Neural crest cell (in vitro differentiated cells): ENCODE measurements at regions not wholly inside any gene's neighbourhood (a gene's known extent, or its start where the extent isn't known, plus 50 kb on each side); places are given as distances from the start of the nearest gene placed in this dataset.

Experiments
- DNase-seq: peaks from one replicate; pipeline ENCODE4 v3.0.0; 2021; ENCODE audit warnings: low read depth, mixed read lengths, low spot score
- H3K27ac Mint-ChIP-seq: one replicate; pipeline ENCODE4 v1.8.0; 2021; ENCODE audit warnings: mild to moderate bottlenecking, mixed read lengths; ENCODE audit not compliant: unreplicated experiment
- H3K27me3 Mint-ChIP-seq: 2 replicates; pipeline ENCODE4 v1.8.0; 2021; ENCODE audit warnings: low read depth, mild to moderate bottlenecking, mixed read lengths
- H3K36me3 Mint-ChIP-seq: 2 replicates; pipeline ENCODE4 v1.8.0; 2021; ENCODE audit warnings: low read depth, mild to moderate bottlenecking, mixed read lengths
- H3K4me1 Mint-ChIP-seq: 2 replicates; pipeline ENCODE4 v1.8.0; 2021; ENCODE audit warnings: mixed read lengths
- H3K4me3 Mint-ChIP-seq: one replicate; pipeline ENCODE4 v1.8.0; 2021; ENCODE audit warnings: mild to moderate bottlenecking, mixed read lengths
- H3K9me3 Mint-ChIP-seq: 2 replicates; pipeline ENCODE4 v1.8.0; 2021; ENCODE audit warnings: mixed read lengths
- CTCF ChIP-seq: fragments of 200-600 bp; sonication (generic); conservative IDR thresholded peaks from 2 replicates; pipeline ENCODE4 v1.5.0; 2021; ENCODE audit warnings: antibody characterized with exemption, mild to moderate bottlenecking

GRCh38 chr10:30127120-30127541 lies 67.7 kb upstream of the JCAD start:
- Mint-ChIP-seq H3K9me3 (no peaks in the 10 kb centered on the region), H3K4me3 (no peak overlapping the region), H3K27ac (no peak overlapping the region), H3K27me3 (no peaks in the 10 kb centered on the region), H3K4me1 (no peaks in the 10 kb centered on the region), H3K36me3 (no peaks in the 10 kb centered on the region)
- no peak for TF ChIP-seq CTCF
- no peak for DNase-seq

GRCh38 chr10:30125496-30125895 lies 66.1 kb upstream of the JCAD start:
- H3K27ac Mint-ChIP-seq, result no peak overlapping the region
- no peaks in the 10 kb centered on the region for H3K9me3 Mint-ChIP-seq
- H3K36me3 Mint-ChIP-seq, result no peaks in the 10 kb centered on the region
- no peaks in the 10 kb centered on the region for H3K27me3 Mint-ChIP-seq
- no peak overlapping the region for H3K4me3 Mint-ChIP-seq
- no peak for TF ChIP-seq CTCF
- DNase-seq, result no peak
- H3K4me1 Mint-ChIP-seq, result no peaks in the 10 kb centered on the region

DNA sequence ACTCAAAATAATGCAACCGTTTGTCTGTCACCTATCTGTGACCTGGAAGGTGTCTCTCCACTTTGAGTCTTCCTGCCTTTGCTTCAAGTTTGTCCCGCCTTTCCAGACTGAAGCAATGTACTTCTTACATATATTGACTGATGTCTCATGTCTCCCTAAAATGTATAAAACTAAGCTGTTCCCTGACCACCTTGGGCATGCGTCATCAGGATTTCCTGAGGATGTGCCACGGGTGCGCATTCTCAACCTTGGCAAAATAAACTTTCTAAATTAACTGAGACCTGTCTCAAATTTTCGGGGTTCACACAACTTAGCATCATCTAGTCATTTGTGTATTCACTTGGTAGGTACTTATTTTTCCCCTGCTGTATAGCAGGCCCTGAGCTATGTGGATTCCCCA lies 65.3 kb upstream of the JCAD start:
- H3K27ac Mint-ChIP-seq, result no peak overlapping the region
- H3K4me3 Mint-ChIP-seq, result no peak overlapping the region
- no peak for DNase-seq
- TF ChIP-seq CTCF, result no peak
- no peaks in the 10 kb centered on the region for H3K9me3 Mint-ChIP-seq
- H3K27me3 Mint-ChIP-seq, result no peaks in the 10 kb centered on the region
- no peaks in the 10 kb centered on the region for H3K4me1 Mint-ChIP-seq
- no peaks in the 10 kb centered on the region for H3K36me3 Mint-ChIP-seq

GRCh38 chr10:30121401-30121800 lies 62.0 kb upstream of the JCAD start:
- DNase-seq, result no peak
- Mint-ChIP-seq H3K4me3 (no peak overlapping the region), H3K27me3 (no peaks in the 10 kb centered on the region), H3K36me3 (no peaks in the 10 kb centered on the region), H3K4me1 (no peaks in the 10 kb centered on the region), H3K9me3 (no peaks in the 10 kb centered on the region), H3K27ac (no peak overlapping the region)
- TF ChIP-seq CTCF, result no peak

GRCh38 chr10:30118590-30118989 lies 59.2 kb upstream of the JCAD start:
- Mint-ChIP-seq H3K27ac (no peak overlapping the region), H3K4me3 (no peak overlapping the region), H3K27me3 (no peaks in the 10 kb centered on the region), H3K36me3 (no peaks in the 10 kb centered on the region), H3K9me3 (no peaks in the 10 kb centered on the region), H3K4me1 (peaks cover 15% of the 10 kb centered on the region)
- TF ChIP-seq CTCF, result no peak
- no peak for DNase-seq
